ENCODE measurements at regions not wholly inside any gene's neighbourhood (a gene's known extent, or its start where the extent isn't known, plus 50 kb on each side); places are given as distances from the start of the nearest gene placed in this dataset.
A peak's percentile ranks its signal among the peaks of the same experiment; 100 is the strongest.

- H3K27ac Mint-ChIP-seq = no peak overlapping the region
- peaks cover 44% of the 10 kb centered on the region for H3K27me3 Mint-ChIP-seq (ENCODE audit: low read depth)
- H3K4me1 Mint-ChIP-seq (ENCODE audit: low read depth) = peaks cover 8% of the 10 kb centered on the region
- DNase-seq (no peak), ATAC-seq (no peak)
- no peaks in the 10 kb centered on the region for H3K9me3 Mint-ChIP-seq (ENCODE audit: insufficient read depth)
- ChIA-PET POLR2A (no interaction called here), CTCF (interaction anchor here (1.6 kb wide), 1 partner anchor 208 kb away, joined by 3 read pairs; no protein-coding TSS in a partner anchor)
- H3K36me3 Mint-ChIP-seq (ENCODE audit: low read depth) = no peaks in the 10 kb centered on the region
- H3K4me3 Mint-ChIP-seq = no peak overlapping the region
These were observed 78.1 kb upstream of the COL13A1 start for GRCh38 chr10:69723653-69724052.

DNA sequence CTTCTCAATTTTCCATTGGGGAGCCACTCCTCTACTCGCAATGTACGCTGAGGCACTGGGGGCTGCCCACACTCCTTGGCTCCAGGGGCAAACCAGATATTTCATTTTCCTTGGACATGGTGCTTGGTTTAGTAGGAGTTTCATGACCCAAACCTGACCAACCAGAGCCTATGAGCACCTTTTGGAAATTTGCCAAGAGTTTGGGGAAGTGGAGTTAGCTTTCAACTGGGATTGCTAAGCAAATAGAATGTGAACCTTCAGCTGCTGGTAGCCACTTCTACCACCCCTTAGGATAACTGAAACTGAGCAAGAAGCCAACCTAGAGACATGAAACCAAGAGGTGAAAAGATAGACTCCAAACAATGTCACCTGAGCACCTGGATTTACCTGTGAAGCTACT lies 74.9 kb upstream of the COL13A1 start:
- Mint-ChIP-seq H3K4me3 (no peak overlapping the region), H3K27me3 (ENCODE audit: low read depth) (peaks cover 36% of the 10 kb centered on the region), H3K36me3 (ENCODE audit: low read depth) (no peaks in the 10 kb centered on the region), H3K9me3 (ENCODE audit: insufficient read depth) (no peaks in the 10 kb centered on the region), H3K27ac (no peak overlapping the region), H3K4me1 (ENCODE audit: low read depth) (peaks cover 8% of the 10 kb centered on the region)
- ChIA-PET CTCF (interaction anchor here (0.6 to 1.1 kb wide), 2 partner anchors 16 to 197 kb away, joined by 4 to 5 read pairs; no protein-coding TSS in a partner anchor), POLR2A (no interaction called here)
- no peak for ATAC-seq
- no peak for DNase-seq

- Mint-ChIP-seq H3K27me3 (ENCODE audit: low read depth) (peaks cover 29% of the 10 kb centered on the region), H3K36me3 (ENCODE audit: low read depth) (no peaks in the 10 kb centered on the region), H3K4me3 (no peak overlapping the region), H3K9me3 (ENCODE audit: insufficient read depth) (no peaks in the 10 kb centered on the region), H3K27ac (no peak overlapping the region), H3K4me1 (ENCODE audit: low read depth) (peaks cover 8% of the 10 kb centered on the region)
- ChIA-PET CTCF (interaction anchor here (1.3 kb wide), 1 partner anchor 12 kb away, joined by 4 read pairs; no protein-coding TSS in a partner anchor), POLR2A (no interaction called here)
- ATAC-seq (peak; percentile 48), DNase-seq (no peak)
These were observed 73.3 kb upstream of the COL13A1 start for GRCh38 chr10:69728335-69728870.

GRCh38 chr10:69729326-69730048 lies 72.2 kb upstream of the COL13A1 start:
- peaks cover 15% of the 10 kb centered on the region for H3K4me1 Mint-ChIP-seq (ENCODE audit: low read depth)
- peaks cover 23% of the 10 kb centered on the region for H3K27me3 Mint-ChIP-seq (ENCODE audit: low read depth)
- no peaks in the 10 kb centered on the region for H3K9me3 Mint-ChIP-seq (ENCODE audit: insufficient read depth)
- H3K36me3 Mint-ChIP-seq (ENCODE audit: low read depth) = no peaks in the 10 kb centered on the region
- no peak overlapping the region for H3K27ac Mint-ChIP-seq
- DNase-seq (no peak), ATAC-seq (no peak)
- POLR2A ChIA-PET = no interaction called here
- CTCF ChIA-PET = interaction anchor here (1.3 kb wide), 1 partner anchor 13 kb away, joined by 4 read pairs; no protein-coding TSS in a partner anchor
- no peak overlapping the region for H3K4me3 Mint-ChIP-seq

GRCh38 chr10:69730251-69731156 lies 71.2 kb upstream of the COL13A1 start:
- CTCF ChIA-PET = interaction anchor here (1.1 kb wide), 1 partner anchor 14 kb away, joined by 3 read pairs; no protein-coding TSS in a partner anchor
- H3K36me3 Mint-ChIP-seq (ENCODE audit: low read depth) = no peaks in the 10 kb centered on the region
- ATAC-seq (no peak), DNase-seq (no peak)
- H3K4me3 Mint-ChIP-seq = no peak overlapping the region
- POLR2A ChIA-PET = no interaction called here
- H3K4me1 Mint-ChIP-seq (ENCODE audit: low read depth) = peaks cover 26% of the 10 kb centered on the region
- peaks cover 15% of the 10 kb centered on the region for H3K27me3 Mint-ChIP-seq (ENCODE audit: low read depth)
- H3K27ac Mint-ChIP-seq = peak overlapping the region; percentile 52
- H3K9me3 Mint-ChIP-seq (ENCODE audit: insufficient read depth) = no peaks in the 10 kb centered on the region

GRCh38 chr10:69731184-69731583 lies 70.5 kb upstream of the COL13A1 start:
- Mint-ChIP-seq H3K27me3 (ENCODE audit: low read depth) (peaks cover 10% of the 10 kb centered on the region), H3K4me1 (ENCODE audit: low read depth) (peaks cover 30% of the 10 kb centered on the region), H3K9me3 (ENCODE audit: insufficient read depth) (no peaks in the 10 kb centered on the region), H3K27ac (no peak overlapping the region), H3K4me3 (no peak overlapping the region), H3K36me3 (ENCODE audit: low read depth) (no peaks in the 10 kb centered on the region)
- CTCF ChIA-PET = interaction anchor here (1.1 kb wide), 1 partner anchor 15 kb away, joined by 3 read pairs; no protein-coding TSS in a partner anchor
- DNase-seq = no peak
- POLR2A ChIA-PET = no interaction called here
- no peak for ATAC-seq

DNA sequence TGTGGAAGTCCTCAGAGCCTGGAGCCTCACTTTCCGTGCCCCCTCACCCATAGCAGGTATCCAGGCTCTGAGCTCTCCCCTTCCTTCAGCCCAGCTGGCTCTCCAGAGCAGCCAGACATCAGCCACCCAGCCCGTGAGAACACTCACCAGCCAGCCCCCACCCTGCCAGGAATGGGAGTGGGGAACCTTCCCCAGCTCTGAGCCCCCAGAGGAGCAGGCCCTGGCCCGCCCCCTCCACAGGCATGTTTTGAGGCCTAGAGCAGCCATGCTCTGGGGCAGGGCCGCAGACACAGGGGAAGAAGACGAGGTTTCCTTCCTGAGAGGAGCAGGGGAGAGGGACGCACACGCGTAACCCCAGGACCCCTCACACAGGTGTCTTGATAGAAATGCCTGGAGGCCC lies 70.0 kb upstream of the COL13A1 start:
- H3K4me3 Mint-ChIP-seq = no peak overlapping the region
- H3K36me3 Mint-ChIP-seq (ENCODE audit: low read depth) = no peaks in the 10 kb centered on the region
- ATAC-seq = no peak
- peaks cover 30% of the 10 kb centered on the region for H3K4me1 Mint-ChIP-seq (ENCODE audit: low read depth)
- CTCF ChIA-PET = interaction anchor here (1.1 kb wide), 1 partner anchor 15 kb away, joined by 3 read pairs; no protein-coding TSS in a partner anchor
- no peaks in the 10 kb centered on the region for H3K9me3 Mint-ChIP-seq (ENCODE audit: insufficient read depth)
- POLR2A ChIA-PET = no interaction called here
- peaks cover 6% of the 10 kb centered on the region for H3K27me3 Mint-ChIP-seq (ENCODE audit: low read depth)
- peak overlapping the region; percentile 26 for H3K27ac Mint-ChIP-seq
- DNase-seq = no peak

DNA sequence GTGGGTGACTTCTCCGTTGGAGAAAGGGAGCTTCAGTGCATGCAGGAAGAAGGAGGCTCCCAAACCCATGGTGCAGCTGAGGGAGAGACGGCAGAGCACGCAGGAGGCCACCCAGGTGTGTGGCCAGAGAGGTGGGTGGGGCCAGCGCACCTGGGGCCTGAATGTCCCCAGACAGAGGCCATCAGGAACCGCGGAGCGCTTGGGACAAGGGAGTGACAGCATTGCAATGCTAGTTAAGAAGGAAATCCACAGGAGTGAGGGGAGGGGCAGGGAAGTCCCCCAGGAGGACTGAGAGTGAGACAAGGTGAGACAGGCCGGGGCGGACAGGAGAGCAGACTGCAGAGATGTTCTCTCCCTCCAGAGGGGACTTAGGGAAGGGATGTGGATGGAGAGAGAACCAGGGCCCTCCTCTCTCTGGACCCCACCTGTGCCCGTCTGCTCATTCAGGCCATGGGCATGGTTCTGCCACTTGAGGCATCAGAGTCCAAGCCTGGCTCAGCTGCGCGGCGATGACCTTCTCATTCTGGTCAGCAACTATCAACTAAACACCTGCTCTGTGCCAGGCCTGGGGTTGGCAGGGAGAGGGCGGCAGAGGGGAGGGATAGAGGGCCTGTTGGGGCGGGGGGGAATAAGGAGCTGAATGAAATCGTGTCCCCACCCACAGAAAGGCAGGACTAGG lies 69.4 kb upstream of the COL13A1 start:
- Mint-ChIP-seq H3K4me3 (no peak overlapping the region), H3K4me1 (ENCODE audit: low read depth) (peaks cover 30% of the 10 kb centered on the region), H3K27me3 (ENCODE audit: low read depth) (peaks cover 2% of the 10 kb centered on the region), H3K9me3 (ENCODE audit: insufficient read depth) (no peaks in the 10 kb centered on the region), H3K27ac (peak overlapping the region; percentile 52), H3K36me3 (ENCODE audit: low read depth) (no peaks in the 10 kb centered on the region)
- CTCF ChIA-PET = interaction anchor here (1.0 kb wide), 1 partner anchor 36 kb away, joined by 4 read pairs; no protein-coding TSS in a partner anchor
- ATAC-seq (no peak), DNase-seq (no peak)
- POLR2A ChIA-PET = no interaction called here

DNA sequence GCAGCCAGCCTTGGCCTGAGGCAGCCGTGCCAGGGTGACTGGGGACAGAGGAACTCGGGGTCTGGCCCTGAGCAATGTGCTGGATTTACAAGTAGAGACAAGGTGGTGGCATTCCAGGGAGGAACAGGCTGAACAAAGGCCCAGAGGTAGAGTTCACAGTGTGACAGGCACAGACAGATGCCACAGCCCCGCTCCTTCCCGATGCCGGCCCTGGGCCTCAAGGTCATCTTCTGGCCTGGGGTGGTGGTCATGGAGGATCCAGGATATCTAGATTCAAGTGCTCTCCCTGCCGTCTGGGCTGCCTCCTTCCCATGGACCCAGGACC lies 68.9 kb upstream of the COL13A1 start:
- ATAC-seq (no peak), DNase-seq (no peak)
- Mint-ChIP-seq H3K9me3 (ENCODE audit: insufficient read depth) (no peaks in the 10 kb centered on the region), H3K4me1 (ENCODE audit: low read depth) (peaks cover 30% of the 10 kb centered on the region), H3K36me3 (ENCODE audit: low read depth) (no peaks in the 10 kb centered on the region), H3K27ac (peak overlapping the region; percentile 52), H3K4me3 (no peak overlapping the region), H3K27me3 (ENCODE audit: low read depth) (peaks cover 2% of the 10 kb centered on the region)
- POLR2A ChIA-PET = no interaction called here
- CTCF ChIA-PET = interaction anchor here (1.0 kb wide), 1 partner anchor 37 kb away, joined by 4 read pairs; no protein-coding TSS in a partner anchor

DNA sequence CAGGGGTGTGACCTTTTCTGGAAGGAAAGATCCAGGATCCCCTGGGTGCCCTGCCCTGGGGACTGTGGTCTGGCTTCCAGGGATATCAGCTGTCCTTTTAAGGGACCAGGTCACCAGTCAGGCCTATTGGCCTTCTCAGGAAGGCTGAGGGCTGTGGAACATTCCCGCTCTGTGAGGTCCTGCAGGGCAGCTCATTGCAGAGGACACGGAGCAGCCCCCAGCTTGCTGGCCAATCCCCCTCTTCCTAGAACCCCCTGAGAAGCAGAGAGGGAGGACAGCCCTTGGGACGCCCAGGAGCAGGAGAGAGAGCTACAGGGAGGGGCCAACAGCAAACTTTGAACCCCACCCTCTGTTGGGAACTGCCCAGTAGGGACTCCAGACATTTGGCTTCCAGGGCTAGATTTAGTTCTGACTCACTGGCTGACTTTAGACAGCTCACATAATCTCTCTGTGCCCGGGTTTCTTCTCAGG lies 67.9 kb upstream of the COL13A1 start:
- H3K9me3 Mint-ChIP-seq (ENCODE audit: insufficient read depth) = no peaks in the 10 kb centered on the region

DNA sequence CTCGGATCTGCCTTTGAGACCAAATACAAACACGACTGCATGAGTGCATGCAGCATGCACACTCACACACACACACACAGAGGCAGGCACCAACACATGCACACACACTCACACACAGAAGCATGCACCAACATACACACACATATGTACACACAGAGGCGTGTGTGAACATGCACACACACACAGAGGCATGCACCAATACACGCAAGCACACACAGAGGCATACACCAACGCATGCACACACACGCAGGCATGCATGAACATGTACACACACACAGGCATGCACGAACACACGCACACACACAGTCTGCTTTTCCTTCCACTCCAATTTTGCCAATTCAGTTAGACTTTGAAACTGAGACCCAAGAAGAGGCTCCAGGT lies 67.3 kb upstream of the COL13A1 start:
- Mint-ChIP-seq H3K27me3 (ENCODE audit: low read depth) (no peaks in the 10 kb centered on the region), H3K9me3 (ENCODE audit: insufficient read depth) (no peaks in the 10 kb centered on the region), H3K4me3 (no peak overlapping the region), H3K36me3 (ENCODE audit: low read depth) (no peaks in the 10 kb centered on the region), H3K4me1 (ENCODE audit: low read depth) (peaks cover 27% of the 10 kb centered on the region), H3K27ac (peak overlapping the region; percentile 67)
- DNase-seq = no peak
- CTCF ChIA-PET = no interaction called here
- POLR2A ChIA-PET = no interaction called here
- ATAC-seq = peak; percentile 17

More for the DNA sequence above, 67.9 kb upstream of the COL13A1 start:
- H3K36me3 Mint-ChIP-seq (ENCODE audit: low read depth) = no peaks in the 10 kb centered on the region
- H3K4me3 Mint-ChIP-seq = no peak overlapping the region
- ChIA-PET POLR2A (no interaction called here), CTCF (no interaction called here)
- no peak for ATAC-seq
- no peaks in the 10 kb centered on the region for H3K27me3 Mint-ChIP-seq (ENCODE audit: low read depth)
- no peak for DNase-seq
- H3K27ac Mint-ChIP-seq = no peak overlapping the region
- H3K4me1 Mint-ChIP-seq (ENCODE audit: low read depth) = peaks cover 27% of the 10 kb centered on the region

Data from activated CD8-positive, alpha-beta T cell treated with anti-CD3 and anti-CD28 coated beads, Interleukin-2, amount 10 ng/mL, durations not matched to agents 7 days and 5 days (primary cell).